Right renal pelvis (tissue), 4 donors: ENCODE measurements at regions not wholly inside any gene's neighbourhood (a gene's known extent, or its start where the extent isn't known, plus 50 kb on each side); places are given as distances from the start of the nearest gene placed in this dataset.

ENCODE experiments used
- DNase-seq, 4 donors: peaks; one replicate each; pipeline ENCODE4 v3.0.0-alpha.2; 2013; ENCODE audit warnings: low read depth in 4 of 4, low spot score in 3 of 4, missing footprints in 1 of 4

- no peak for DNase-seq
Observed at GRCh38 chr14:96637521-96637920, 135.3 kb downstream of the PAPOLA start.

DNA sequence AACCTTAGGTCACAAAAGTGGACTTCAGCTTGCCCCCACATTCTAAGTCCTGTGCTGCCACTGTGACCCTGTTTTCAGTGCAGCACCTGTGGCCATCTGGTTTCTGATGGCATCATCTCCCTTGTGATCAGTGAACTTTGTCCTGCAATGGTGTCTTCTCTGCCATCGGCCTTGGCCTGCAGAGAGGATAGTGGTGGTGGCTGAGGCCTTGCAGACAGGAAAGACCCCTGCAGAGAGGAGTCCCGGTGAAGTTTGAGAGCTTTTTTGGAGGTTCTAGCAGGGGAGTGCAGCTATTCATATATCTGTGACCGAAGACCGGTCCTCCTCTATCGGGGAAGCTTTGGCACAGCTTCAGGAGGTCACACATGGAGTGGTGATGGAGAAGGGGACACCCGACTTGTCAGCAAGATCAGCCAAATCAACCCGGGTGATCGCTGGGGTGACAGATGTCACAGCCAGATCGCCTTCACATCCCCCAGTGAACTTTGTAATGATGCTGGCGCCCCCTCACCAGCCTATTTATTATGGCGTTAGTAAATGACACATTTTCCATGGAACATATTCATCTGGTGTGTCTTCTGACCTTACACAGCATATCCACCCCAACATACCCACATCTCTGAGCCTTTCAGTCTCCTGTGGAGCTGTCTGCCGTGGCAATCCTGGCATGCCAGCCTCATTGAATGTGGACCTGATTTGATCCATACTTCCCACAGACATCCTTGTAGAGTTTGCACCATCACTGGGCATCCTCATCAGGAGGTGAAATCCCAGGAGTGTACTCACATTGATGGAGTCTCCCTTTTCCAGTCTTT is 136.1 kb downstream of the PAPOLA start:
- no peak for DNase-seq

GRCh38 chr14:96639550-96639949 is 137.4 kb downstream of the PAPOLA start:
- DNase-seq: no peak

- no peak for DNase-seq
Observed at GRCh38 chr14:96648506-96649326, 146.5 kb downstream of the PAPOLA start.

DNA sequence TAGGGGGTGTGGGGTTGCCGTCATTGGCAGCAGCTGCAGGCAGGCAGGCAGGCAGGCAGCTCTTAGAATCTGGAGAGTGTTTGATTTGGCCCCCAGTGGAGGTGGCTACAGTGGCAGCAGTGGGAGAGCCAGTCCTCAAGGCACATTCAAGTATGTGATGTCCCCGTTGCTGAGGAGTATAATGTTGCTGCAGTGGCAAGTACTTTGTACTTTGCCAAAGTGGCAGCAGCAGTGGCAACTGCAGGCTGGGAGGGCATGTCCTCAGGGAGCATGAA is 147.1 kb downstream of the PAPOLA start:
- no peak for DNase-seq

DNA sequence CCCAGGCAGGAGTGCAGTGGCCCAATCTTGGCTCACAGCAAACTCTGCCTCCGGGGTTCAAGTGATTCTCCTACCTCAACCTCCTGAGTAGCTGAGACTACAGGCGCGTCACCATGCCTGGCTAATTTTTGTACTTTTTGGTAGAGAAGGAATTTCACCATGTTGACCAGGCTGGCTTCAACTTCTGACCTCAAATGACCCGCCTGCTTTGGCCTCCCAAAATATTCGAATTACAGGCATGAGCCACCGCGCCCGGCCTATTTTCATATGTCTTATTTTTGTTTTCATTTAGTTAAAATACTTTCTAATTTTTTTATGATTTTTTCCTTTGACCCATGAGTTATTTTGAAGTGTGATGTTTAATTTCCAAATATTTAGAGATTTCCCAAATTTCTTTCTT is 143.6 kb upstream of the VRK1 start:
- no peak for DNase-seq

GRCh38 chr14:96658611-96659010 is 138.6 kb upstream of the VRK1 start:
- DNase-seq: no peak

DNA sequence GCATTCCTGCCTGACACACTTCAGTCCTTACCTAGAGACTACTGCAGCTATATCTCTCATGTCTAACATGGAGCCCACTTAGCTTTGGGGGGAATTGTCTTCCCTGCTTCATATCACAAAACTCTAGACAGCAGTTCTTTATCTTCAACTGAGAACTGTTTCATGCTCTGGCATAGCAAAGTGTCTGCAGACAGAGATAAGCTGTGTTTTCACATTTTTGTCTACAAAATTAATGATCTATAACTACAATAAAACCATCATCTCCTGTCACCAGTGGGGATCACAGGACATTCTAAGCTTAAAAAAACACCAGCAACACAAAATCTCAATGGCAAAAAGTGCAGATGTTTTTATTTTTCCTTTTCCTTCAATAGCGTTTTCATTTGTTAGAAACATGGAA is 137.1 kb upstream of the VRK1 start:
- peak in 2 of 4 donors; percentile 7 to 8 for DNase-seq

GRCh38 chr14:96660667-96661066 is 136.5 kb upstream of the VRK1 start:
- no peak for DNase-seq

DNA sequence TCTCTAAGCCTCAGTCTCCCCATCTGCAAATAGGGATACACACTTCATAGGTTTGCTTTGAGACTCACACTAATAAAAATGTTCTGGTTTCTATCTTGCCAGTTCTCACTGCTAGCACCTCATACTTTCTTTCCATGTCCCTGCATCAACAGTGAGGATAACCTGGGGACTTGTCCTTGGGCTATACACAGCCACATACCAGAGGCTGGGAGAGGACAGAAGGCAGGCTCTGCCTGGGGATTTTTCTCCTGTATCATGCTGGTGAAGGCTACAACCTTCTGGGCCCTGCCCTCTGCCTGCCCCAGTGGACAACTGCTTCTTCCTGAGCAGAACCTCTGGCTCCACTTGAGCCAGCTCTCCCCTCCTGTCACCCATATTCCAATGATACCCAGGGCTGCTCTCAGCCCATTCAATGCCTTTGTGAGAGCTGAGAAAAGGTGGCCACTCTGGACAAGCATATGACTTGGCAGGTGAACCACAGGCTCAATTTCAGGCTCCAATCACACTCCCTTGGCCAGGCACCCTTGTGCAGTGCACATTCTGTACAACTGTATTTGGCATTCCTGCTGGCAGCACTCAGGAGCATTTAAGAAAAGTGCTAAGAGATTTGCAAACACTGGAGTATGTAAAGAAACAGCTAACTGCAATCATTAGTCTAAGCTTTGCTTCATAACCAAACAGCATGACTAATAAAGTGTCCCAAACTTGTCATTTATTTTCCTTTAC is 135.8 kb upstream of the VRK1 start:
- DNase-seq: no peak

- no peak for DNase-seq
Observed at GRCh38 chr14:96662116-96662970, 134.8 kb upstream of the VRK1 start.

GRCh38 chr14:96663076-96663475 is 134.1 kb upstream of the VRK1 start:
- DNase-seq: no peak

- no peak for DNase-seq
Observed at GRCh38 chr14:96663491-96664067, 133.6 kb upstream of the VRK1 start.

- no peak for DNase-seq
Observed at GRCh38 chr14:96666088-96666487, 131.1 kb upstream of the VRK1 start.

DNA sequence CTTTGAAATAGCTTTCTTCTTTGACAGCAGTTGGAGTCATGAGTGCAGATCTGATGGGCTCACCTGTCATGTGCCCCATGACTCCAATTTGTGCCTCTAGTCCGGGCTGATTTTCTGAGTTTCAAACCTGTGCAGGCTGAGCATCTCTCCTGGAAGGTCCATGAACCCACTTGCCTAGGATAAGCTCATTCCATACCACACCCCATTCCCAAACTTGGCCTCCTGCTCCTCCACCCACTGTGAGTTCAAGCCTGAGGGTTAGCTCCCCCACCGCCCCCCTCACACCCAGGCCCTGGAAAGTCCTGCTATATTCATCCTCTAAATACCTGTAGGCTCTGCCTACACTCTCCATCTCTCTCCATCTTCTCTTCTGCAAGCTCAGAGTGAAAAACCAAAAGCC is 126.8 kb upstream of the VRK1 start:
- no peak for DNase-seq

GRCh38 chr14:96671218-96671617 is 126.0 kb upstream of the VRK1 start:
- no peak for DNase-seq

GRCh38 chr14:96673706-96674105 is 123.5 kb upstream of the VRK1 start:
- DNase-seq: no peak

GRCh38 chr14:96674121-96674520 is 123.1 kb upstream of the VRK1 start:
- no peak for DNase-seq

- no peak for DNase-seq
Observed at GRCh38 chr14:96676166-96676565, 121.0 kb upstream of the VRK1 start.

DNA sequence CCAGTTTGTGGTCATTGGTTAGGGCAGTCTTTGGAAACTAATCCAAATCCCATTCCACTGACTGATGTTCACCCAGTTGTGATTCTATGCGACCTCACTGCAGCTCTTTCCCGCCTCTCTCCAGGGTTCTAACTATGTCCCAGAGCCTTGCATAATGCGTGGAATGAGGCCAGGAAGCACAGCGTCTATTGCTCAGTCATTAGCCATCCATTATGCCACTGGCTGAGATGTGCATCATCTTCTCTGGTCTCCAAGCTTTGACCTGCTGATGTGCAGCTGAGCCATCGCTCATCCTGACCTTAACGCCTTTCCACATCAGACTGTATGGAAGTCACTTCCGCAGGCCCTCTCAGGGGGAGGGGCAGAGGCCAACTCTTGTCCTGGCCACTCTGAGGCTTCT is 115.4 kb upstream of the VRK1 start:
- no peak for DNase-seq
